HG03108 (cell line): ENCODE measurements at regions not wholly inside any gene's neighbourhood (a gene's known extent, or its start where the extent isn't known, plus 50 kb on each side); places are given as distances from the start of the nearest gene placed in this dataset.

ENCODE experiments used
- ATAC-seq: cut with Tn5 transposase; IDR thresholded peaks from one replicate; pipeline ENCODE4 v1.9.1; 2021; ENCODE audit warnings: moderate library complexity; ENCODE audit not compliant: unreplicated experiment

DNA sequence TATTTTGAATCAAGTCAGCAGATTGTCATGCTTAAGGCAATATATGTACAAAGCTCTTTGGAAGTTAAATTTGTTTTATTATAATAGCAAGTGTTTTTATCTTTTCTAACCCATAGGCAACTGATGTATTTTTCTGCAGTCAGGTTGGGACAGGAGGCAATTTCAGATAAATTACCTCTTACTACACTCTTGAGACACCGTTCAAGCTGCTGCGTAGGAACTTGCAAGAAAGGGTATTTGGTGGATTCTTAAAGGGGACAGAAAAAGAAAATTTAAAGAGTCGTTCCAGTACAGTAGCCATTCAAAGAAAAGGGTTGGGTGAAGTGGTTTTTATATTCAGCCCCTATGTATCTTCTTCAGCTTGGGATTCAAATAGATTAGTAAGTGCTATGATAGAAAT lies 112.4 kb upstream of the APC start:
- no peak for ATAC-seq

DNA sequence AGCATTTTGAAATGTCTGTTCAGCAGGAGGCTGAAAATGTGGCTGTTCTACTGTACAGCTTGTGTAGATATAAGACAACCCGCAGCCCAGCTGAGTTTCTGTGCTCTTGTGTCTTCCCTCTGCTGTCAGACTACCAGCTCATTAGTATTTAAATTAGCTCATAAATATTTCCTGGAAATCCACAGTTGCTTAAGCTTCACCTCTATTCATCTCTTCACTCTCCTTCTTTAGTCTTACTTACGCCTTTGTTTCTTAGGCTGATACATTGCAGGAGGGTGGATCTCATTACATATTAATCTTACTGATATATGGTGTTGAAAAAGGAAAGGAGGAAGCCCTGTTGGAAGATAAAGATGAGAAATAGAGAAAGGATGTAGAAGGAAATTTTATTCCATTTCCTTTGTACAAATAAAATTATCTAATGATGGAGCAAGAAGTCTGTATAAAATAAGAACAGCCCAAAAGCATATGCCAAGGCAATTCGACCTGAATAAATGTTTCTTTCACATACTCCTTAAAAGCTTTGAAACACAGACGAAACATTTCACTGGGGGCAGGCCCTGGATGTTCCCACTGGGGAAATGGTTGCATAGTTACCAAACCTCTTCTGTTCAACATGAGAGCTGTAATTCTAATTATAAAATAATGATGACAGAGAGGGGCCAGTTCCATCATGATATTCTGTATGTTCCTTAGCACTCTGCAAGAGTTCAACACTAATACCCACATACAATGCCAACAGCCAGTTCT lies 111.8 kb upstream of the APC start:
- ATAC-seq, result no peak

DNA sequence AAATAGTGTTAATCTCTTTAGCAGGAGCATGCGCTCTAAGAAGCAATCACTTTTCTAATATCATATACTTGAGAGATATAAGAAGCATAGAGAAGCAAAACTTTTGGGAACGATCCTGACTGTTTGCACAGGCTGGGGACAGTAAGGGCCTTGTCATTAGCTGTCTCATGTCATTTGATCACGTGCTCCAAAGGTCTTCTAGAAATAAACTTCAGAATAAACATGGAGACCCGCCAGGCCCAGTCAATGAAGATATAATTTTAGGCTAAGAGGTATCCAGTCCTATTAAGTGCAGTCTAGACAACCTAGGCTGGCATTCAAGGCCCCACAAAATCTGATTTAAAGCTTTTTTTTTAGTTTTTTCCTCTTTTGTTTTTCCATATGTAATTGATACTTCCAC lies 111.0 kb upstream of the APC start:
- ATAC-seq, result no peak

DNA sequence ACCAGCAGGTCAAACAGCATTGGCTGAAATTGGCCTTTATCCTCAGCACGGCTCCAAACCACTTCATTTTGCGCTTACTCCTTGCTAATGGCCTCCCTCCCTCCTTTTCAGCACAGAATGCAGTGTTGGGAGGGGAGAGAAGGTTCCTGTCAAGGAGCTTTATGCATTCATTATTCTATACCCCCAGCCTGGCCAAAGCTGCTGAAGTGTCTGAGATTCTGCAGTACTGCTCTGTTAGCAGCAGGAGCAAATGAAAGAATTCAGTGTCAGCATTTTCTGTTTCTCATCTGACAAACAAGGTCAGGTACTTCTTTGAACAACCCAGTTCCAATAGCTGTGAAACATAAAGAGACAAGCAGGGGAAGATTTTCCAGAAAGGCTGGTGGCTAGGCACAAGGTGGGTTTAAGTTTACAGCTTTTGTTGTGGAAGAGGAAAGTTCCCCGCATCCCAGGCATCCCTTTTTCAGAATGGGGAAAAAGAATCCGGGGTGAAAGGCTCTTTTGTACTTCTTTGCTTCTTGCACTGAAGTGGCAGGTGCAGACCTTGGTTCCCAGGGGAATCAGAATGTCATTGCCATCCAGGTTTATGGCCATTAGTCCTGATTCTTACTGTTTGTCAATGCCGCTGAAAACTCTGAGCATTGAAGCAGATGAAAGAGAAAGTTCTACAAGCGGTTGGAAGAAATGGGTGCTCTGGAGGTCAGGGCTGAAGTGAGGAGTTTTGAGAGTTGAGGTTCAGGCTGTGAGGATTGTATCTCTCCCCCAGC lies 109.3 kb upstream of the APC start:
- ATAC-seq, result no peak

DNA sequence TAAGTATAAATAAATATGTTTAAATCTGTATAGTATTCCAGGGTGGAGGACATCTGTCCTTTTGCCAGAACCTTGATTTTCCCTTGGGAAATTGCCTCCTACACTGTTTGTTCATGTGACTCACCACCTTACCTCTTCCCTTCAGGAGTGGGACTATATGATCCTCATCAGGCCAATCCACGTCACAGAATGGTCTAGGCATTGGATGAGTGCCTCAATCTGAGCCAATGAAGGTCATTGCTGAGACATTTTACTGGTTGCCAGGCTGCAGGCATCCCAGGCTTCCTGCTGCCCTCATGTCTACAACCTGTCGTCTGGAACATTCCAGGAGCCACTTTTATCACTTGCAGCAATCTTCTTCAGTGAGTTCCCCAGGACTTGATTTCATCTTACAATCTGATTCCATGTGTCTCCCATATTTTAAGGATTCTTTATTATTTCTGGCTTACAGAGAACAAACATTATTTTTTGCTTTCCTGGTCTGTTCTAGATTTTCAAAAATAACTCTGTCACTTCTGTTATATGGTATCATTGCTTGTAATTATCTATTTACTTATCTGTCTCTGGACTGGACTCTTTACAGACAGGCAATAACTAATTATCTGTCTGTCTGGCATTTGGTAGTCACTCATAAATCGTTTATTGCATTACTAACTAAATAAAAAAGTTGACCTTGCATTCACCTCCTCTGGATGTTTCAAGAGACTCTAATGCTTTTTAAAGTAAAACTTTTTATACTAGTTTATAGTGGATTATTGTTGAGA lies 107.3 kb upstream of the APC start:
- no peak for ATAC-seq

DNA sequence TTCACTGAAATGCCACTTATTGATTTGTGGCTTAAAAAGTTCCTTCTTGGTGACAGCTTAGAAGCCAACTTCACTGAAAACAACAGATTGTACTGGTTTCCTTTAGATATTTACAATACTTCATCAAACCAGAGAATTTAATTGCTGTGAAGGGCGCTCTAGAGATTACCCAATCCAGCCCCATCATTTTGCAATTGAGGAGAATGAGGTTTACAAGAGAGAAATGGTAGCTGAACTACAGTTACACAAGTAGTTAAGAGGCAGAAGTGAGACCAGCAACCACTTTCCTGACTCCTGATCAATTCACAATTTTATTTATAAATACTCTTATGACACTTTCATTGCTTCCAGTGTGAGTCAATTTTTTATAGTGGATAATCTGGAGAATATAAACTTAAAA lies 103.5 kb upstream of the APC start:
- ATAC-seq, result no peak

DNA sequence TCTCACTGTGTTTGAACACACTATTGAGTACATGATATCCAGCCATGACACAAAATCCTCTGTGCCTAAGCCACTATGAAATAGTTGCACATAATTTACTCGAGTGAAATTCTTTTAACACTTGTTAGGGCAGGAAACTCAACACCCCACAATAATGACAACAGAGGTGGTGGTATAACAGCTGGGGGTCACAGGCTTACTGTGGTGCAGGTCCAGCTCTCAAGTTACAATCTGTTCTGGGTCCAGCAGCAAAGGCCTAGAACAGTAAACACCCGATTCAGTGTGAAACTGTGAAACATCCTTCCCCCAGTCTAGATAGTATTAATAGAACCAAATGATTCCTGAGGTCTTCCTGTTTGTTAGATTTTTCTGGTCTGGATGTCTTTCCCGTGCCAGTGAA lies 102.9 kb upstream of the APC start:
- no peak for ATAC-seq

DNA sequence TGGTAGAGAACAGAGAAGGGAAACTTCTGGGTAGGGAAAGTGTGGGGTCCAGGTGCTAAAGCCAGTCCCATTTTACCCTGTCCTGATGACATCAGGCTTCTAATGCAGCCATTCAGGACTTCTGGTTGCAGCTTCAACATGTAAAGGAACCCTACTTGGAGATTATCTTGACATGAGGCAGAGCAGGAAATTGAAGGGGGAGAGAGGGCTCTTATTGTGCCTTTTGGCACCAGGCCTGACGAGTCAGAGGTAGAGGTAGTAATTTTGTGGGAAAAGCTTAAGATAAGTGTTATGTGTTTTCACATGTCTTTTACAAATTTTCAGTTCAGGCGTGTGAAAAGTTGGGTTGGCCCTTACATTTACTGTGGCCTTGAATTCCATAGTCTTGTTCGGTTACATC lies 102.4 kb upstream of the APC start:
- ATAC-seq, result no peak

DNA sequence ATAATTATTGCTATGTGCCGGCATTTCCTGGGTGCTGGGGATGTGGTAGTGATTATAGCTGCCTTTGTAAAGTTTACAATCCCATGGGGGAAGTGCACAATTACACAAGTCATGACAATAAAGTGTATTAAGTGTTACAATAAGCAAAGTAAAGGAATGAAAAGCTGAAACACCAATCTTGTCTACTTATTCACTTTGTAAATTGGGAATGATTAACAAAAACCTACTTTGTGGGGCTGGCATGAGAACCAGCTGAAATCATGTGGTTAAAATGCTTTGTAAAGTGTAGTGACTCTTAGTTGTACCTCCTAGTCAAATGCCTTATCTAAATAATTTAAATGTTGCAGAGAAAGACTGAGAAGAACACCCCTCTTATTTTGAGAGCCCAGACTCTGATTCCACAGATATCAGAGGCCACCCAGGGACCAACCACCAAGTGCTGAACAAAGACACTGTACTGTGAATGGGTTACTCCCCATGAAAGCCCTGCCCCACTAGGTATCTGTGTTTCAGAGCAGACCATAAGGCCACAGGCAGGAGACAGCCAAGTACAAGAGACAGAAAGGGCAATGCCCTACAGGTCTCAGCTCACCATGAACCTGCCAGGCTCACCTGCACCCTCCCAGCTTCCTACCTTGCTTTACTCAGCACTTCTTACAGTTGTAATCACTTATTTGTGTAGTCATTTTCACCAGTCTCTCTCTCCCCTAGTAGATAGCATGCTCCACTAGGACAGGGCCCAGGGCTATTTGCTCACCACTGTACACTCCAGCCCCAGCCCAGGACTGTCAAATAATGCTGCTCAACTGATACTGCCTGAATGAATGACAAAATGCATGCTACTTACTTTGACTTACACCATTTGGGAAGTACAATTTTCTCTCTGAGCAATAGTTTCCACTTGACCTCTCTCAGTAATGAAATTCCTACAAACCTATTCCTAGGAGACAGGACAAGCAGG lies 101.6 kb upstream of the APC start:
- no peak for ATAC-seq

DNA sequence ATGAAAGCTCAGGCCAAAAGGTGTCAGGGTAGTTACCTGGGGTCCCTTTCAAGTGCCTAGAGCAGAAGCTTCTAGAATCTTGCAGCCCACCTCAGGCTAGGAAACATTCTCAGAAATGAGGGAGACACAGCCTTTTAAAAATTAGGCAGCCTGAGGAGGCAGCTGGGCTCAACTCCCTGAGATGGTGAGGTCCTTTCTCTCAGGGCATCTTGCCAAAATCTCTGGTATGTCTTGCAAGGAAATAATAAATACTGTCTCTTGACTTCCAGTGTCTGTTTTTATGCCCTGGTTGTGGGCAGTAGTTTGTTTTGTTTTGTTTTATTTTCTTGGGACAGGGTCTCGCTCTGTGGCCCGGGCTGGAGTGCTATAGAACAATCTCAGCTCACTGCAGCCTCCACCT lies 100.9 kb upstream of the APC start:
- no peak for ATAC-seq

DNA sequence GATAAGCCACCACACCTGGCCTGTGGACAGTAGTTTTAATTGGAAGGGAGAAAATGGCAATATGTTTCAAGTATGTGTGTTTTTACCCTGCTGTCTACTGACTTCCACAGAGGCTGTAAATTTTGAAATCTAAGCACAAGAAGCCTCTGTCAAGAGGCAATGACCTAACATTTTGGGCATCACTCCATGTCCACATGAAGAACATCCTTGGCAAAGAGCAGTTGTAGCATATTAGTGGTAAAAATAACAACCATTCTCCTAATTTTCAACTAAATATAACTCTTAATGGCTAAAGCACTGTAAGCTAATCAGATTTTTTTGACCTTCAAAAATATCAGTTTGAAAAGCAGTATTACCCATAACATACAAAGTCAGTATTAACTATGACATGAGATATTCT lies 100.3 kb upstream of the APC start:
- ATAC-seq, result no peak

DNA sequence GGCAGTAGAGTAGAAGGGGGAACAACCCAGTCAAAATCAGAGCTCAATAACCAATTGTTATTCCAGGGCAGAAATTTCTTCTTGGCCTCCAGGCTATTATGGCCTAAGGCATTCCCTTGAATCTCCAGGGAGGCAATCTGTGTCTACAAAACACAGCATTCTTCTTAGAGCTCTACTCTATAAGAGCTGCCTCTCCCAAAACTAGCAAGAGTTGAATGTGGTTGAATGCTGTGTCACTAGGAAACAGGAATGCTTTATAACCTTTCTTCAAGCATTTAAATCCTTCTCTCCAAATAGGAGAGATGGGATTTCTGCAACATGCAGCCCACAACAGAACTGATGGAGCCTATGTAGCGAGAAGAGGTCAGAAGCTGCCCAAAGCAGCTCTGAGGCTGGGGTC lies 97.1 kb upstream of the APC start:
- ATAC-seq, result no peak

DNA sequence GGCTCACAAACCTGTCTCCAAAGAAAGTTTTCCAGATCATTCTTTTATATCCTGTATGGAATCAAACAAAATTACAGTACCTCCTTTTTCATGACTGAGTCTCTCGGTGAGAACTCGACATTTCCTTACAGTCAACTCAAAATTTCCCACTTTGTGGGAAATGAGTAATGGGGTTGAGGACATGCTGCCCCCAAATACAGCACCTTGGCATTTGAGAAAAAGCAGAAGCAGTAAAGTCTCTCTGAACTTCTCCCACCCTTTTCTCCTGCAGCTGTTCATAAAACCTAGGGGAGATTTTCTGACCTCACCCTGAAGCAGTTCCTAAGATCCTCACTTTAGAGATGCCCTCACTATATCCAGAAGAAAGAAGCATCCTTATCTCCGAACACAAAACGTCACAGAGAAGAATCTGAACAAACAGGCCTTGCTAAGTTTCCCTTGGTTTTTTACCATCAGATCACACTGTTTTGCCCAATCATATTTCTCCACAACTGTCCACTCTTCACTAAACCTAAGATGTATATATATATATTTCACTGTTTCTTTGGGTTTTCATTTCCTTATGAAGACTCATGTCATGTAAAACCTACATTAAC lies 96.1 kb upstream of the APC start:
- no peak for ATAC-seq

DNA sequence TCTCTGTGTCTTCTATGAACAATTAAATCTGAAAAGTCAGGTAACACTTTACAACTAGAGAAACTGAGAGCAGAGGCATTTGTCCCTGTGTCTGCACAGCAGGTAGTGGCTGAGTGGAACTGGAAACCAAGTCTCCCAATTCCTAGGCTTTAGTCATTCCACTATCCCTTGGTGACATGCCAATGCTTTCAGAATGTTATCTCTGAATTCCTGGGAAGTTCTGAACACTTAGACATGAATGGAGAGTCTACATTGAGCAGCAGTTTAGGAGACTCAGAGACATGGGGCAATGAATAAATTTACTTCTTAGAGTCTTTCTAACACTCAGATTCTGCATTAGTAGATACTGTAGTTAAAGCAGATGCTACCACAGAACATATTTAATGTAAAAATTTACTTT lies 94.8 kb upstream of the APC start:
- no peak for ATAC-seq

DNA sequence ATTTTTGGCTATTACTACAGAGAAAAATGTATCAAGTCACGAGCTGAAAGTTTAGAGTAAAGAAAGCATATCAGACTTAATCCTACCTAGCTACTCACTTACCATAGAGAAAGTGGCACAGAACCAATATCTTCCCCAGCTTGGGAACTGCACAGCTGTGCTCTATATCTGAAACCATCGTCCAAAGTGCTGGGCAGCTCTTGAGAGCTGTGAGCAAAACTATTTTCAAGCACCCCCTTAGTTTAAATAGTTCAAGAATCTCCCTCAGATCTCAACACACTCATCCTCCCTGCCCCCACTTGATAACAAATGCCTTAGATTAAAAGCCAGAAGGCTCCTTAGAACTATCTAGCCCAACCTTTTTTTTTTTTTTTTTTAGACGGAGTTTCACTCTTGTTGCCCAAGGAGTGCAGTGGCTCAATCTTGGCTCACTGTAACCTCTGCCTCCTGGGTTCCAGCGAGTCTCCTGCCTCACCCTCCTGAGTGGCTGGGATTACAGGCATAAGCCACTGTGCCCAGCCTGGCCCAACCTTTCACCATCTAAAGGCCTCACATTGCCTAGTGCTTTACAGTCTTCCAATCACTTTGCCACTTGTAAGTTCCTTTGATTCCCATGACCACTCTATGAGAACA lies 94.2 kb upstream of the APC start:
- ATAC-seq, result no peak

DNA sequence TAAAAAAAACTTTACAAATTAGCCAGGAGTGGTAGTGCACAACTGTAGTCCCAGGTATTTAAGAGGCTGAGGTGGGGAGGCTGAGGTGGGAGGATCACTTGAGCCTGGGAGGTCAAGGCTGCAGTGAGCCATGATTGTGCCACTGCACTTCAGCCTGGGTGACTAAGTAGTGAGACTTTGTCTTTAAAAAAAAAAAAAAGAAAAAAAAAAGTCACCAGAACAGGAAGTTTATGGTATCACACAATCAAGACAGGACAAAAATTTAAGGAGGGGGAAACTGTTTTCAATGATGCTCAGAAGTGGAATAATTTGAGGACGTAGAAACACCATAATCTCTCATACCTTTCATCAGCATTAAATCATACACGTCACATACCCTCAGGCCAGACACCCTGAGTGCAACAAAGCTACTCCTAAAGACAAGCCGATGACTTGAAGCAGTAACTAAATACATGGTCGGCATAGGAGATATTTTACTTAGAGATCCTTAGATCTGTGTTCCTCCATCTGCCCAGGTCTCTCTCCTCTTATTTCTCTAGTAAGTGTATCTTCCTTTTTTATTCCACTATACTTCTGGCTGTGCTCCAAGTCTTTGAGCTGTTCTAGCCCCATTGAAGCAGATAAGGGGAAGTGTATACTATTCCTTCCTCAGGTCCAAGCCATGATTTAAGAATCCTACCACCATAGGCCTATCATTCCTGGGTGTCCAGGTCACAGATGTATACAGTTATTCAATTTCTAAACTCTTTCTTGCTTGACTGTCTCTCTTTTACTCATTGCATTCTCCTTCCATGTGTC lies 91.3 kb upstream of the APC start:
- ATAC-seq, result no peak

DNA sequence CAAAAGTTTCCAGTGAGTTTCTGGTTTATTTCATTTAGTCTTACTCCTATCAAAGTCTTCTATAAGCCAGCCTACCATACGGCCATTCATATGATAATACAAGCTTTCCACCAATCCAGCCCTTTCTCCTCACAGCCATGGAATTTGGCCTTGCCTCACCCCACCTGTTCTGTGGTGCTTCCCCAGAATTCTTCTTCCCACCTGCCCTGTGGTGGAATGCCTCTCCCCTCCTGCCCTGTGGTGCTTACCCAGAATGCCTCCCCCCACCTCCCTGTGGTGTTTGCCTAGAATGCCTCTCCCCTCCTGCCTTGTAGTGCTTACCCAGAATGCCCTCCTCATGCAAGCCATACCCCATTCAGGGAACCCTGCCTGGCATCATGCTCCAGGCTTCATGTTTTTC lies 90.3 kb upstream of the APC start:
- ATAC-seq, result no peak

DNA sequence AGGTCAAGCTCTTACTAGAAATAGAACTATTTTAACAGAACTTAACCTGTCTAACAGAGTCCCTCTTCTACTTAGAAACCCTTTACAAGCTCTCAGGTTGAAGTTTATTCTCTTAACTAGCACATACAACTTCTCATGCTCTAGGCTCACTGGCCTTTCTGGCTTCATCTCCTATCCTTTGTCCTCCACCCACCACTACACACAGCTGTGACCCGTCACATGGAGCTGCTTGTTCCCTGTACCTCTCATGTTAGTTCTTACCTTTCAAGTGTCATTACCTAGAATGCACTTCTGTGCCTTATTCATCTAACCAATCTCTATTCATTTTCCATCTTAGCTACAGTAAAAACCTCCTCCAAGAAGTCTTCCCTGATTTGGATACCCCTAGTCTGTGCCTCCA lies 89.4 kb upstream of the APC start:
- no peak for ATAC-seq

DNA sequence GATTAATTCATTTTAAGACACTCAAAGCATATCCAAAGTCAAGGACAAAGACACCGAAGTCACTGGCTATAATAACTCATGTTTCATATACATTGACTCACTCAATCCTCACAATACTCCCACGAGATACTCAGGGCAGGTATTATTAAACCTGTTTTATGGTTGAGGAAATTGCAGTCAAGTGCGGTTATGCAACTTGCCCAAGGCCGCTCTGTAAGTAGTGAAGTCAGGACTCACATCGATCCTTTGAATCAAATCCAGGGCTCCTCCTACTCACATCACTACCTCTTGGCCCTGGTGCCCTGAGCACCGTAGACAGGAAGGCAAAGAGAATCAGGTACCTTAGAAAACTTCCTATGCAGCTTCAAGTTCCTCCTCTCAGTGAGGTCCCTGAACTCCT lies 87.8 kb upstream of the APC start:
- no peak for ATAC-seq
